SK-N-SH (cell line): ENCODE measurements at regions not wholly inside any gene's neighbourhood (a gene's known extent, or its start where the extent isn't known, plus 50 kb on each side); places are given as distances from the start of the nearest gene placed in this dataset.

Experiments
- EZH2phosphoT487 ChIP-seq: fragments of 200-600 bp; sonication (generic); IDR thresholded peaks from 2 replicates; pipeline ENCODE4 v1.6.1; 2017; ENCODE audit warnings: low read depth, mixed run types, mild to moderate bottlenecking, antibody characterized with exemption, moderate library complexity, borderline replicate concordance
- FOXJ3 ChIP-seq: sonication (generic); formaldehyde crosslinking; IDR thresholded peaks from 2 replicates; pipeline ENCODE4 v1.5.1; 2020; ENCODE audit warnings: mild to moderate bottlenecking, missing genetic modification reagents
- FOXM1 ChIP-seq: IDR thresholded peaks from 2 replicates; pipeline ENCODE4 v1.4.0; 2012; ENCODE audit warnings: low read depth, mild to moderate bottlenecking
- GABPA ChIP-seq: IDR thresholded peaks from 2 replicates; pipeline ENCODE4 v1.4.0; 2012; ENCODE audit warnings: low read depth, mild to moderate bottlenecking
- JUND ChIP-seq: IDR thresholded peaks from 2 replicates; pipeline ENCODE4 v1.4.0; 2012
- MXI1 ChIP-seq: IDR thresholded peaks from 2 replicates; pipeline ENCODE4 v1.6.1; 2012; ENCODE audit warnings: mild to moderate bottlenecking, low read depth, low read length, improper control_type of control experiment
- POLR2AphosphoS5 ChIP-seq: IDR thresholded peaks from 2 replicates; pipeline ENCODE4 v1.6.1; 2012; ENCODE audit warnings: low read depth, low read length
- RCOR1 ChIP-seq: fragments of 150-350 bp; IDR thresholded peaks from 2 replicates; pipeline ENCODE4 v1.6.1; 2017; ENCODE audit warnings: antibody characterized with exemption, low read length
- TCF12 ChIP-seq: IDR thresholded peaks from 2 replicates; pipeline ENCODE4 v1.4.0; 2012
- YY1 ChIP-seq: IDR thresholded peaks from 2 replicates; pipeline ENCODE4 v1.4.0; 2012; ENCODE audit warnings: low read depth, mild to moderate bottlenecking
- TF ChIP-seq, protein P1 (sequence below): fragments of 200-600 bp; sonication (generic); IDR thresholded peaks from 2 replicates; pipeline ENCODE4 v1.6.1; 2017; ENCODE audit warnings: antibody characterized with exemption, mild to moderate bottlenecking, moderate library complexity
- TF ChIP-seq, protein P2 (sequence below): IDR thresholded peaks from 2 replicates; pipeline ENCODE4 v1.6.1; 2012; ENCODE audit warnings: mild to moderate bottlenecking, low read depth, low read length, moderate library complexity
- TF ChIP-seq, protein P3 (sequence below): fragments of 150-350 bp; IDR thresholded peaks from 2 replicates; pipeline ENCODE4 v1.6.1; 2017; ENCODE audit warnings: antibody characterized with exemption, low read length, low read depth, borderline replicate concordance

DNA sequence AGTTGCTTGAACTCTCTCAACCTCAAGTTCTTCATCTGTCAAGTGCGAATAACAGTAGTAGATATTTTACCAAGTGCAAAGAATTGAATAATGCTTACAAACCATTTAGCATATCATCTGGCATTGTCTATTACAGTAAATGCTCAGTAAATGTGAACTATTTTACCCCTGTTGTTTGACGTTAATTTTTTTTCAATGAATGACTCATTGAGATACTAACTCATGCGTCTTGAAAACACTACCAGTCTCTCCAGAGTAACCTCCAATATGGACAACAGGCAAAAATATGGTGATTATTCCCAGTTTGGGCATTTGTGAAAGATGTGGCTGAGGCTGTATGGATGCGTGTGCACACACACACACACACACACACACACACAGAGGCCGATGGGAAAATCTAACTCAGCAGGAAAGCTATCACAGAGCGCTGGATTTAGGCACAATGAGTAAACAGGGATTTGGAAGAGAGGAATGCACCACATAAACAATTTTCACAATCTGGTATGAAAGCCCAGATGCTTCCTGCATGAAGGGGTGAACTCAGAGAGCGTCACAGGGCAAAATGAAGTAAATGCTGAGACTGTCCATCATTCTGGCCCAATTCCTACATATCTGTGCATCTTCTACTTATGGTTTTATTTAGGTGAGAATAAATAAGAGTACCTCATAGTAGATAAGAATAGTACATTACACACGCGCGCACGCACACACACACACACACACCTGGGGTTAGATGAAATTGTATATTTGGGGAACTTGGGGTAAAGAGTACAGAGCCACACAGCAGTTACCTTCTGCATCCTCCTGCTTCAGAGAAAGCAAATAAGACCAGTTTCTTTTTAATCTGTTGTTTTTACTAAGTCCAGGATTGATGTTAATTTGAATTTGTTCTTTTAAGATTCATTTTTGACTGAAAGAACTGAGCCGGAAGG lies 128.7 kb downstream of the PALM2AKAP2 start:
- no peak for TF ChIP-seq YY1
- TF ChIP-seq, protein P1, sequence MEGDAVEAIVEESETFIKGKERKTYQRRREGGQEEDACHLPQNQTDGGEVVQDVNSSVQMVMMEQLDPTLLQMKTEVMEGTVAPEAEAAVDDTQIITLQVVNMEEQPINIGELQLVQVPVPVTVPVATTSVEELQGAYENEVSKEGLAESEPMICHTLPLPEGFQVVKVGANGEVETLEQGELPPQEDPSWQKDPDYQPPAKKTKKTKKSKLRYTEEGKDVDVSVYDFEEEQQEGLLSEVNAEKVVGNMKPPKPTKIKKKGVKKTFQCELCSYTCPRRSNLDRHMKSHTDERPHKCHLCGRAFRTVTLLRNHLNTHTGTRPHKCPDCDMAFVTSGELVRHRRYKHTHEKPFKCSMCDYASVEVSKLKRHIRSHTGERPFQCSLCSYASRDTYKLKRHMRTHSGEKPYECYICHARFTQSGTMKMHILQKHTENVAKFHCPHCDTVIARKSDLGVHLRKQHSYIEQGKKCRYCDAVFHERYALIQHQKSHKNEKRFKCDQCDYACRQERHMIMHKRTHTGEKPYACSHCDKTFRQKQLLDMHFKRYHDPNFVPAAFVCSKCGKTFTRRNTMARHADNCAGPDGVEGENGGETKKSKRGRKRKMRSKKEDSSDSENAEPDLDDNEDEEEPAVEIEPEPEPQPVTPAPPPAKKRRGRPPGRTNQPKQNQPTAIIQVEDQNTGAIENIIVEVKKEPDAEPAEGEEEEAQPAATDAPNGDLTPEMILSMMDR: no peak
- TF ChIP-seq JUND: no peak
- TF ChIP-seq FOXJ3 (CRISPR knock-in tag): no peak
- no peak for TF ChIP-seq EZH2phosphoT487
- TF ChIP-seq POLR2AphosphoS5: no peak
- TF ChIP-seq RCOR1: no peak
- TF ChIP-seq, protein P2, sequence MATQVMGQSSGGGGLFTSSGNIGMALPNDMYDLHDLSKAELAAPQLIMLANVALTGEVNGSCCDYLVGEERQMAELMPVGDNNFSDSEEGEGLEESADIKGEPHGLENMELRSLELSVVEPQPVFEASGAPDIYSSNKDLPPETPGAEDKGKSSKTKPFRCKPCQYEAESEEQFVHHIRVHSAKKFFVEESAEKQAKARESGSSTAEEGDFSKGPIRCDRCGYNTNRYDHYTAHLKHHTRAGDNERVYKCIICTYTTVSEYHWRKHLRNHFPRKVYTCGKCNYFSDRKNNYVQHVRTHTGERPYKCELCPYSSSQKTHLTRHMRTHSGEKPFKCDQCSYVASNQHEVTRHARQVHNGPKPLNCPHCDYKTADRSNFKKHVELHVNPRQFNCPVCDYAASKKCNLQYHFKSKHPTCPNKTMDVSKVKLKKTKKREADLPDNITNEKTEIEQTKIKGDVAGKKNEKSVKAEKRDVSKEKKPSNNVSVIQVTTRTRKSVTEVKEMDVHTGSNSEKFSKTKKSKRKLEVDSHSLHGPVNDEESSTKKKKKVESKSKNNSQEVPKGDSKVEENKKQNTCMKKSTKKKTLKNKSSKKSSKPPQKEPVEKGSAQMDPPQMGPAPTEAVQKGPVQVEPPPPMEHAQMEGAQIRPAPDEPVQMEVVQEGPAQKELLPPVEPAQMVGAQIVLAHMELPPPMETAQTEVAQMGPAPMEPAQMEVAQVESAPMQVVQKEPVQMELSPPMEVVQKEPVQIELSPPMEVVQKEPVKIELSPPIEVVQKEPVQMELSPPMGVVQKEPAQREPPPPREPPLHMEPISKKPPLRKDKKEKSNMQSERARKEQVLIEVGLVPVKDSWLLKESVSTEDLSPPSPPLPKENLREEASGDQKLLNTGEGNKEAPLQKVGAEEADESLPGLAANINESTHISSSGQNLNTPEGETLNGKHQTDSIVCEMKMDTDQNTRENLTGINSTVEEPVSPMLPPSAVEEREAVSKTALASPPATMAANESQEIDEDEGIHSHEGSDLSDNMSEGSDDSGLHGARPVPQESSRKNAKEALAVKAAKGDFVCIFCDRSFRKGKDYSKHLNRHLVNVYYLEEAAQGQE: no peak
- TF ChIP-seq MXI1: no peak
- TF ChIP-seq TCF12: no peak
- TF ChIP-seq GABPA: no peak
- TF ChIP-seq FOXM1: no peak
- TF ChIP-seq, protein P3, sequence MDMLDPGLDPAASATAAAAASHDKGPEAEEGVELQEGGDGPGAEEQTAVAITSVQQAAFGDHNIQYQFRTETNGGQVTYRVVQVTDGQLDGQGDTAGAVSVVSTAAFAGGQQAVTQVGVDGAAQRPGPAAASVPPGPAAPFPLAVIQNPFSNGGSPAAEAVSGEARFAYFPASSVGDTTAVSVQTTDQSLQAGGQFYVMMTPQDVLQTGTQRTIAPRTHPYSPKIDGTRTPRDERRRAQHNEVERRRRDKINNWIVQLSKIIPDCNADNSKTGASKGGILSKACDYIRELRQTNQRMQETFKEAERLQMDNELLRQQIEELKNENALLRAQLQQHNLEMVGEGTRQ: no peak
